ENCODE measurements at regions not wholly inside any gene's neighbourhood (a gene's known extent, or its start where the extent isn't known, plus 50 kb on each side); places are given as distances from the start of the nearest gene placed in this dataset.

DNA sequence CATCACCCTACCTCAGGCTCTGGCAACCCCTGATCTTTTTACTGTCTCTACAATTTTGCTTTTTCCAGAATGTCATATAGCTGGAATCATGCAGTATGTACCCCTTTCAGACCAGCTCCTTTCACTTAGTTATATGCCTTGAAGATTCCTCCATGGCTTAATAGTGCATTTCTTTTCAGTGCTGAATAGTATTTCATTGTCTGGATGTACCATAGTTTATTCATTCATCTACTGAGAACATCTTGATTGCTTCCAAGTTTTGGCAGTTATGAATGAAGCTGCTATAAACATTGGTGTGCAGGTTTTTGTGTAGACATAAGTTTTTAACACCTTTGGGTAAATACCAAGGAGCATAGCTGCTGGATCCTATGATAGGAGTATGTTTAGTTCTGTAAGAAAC is 50.8 kb upstream of the ANP32A start:
- no peak for DNase-seq (ENCODE audit: low read depth in 2 of 2)

DNA sequence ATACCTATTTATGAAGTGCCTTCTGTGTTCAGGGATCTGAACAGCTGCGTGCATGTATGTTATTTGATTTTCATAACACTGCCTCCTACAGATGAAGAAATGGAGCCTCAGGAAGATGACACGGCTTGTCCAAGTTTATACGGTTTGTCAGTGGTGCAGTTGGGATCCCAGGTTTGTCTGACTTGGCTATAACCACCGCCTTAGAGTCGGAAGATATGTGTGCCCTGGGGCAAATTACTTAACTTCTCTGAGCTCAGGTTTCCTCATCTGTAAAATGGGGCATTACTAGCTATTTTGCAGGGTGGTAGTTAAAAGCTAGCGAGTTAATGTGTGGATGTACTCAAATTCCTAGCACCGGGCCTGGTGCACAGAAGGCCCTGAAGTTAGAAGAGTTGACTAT is 54.1 kb upstream of the ANP32A start:
- no peak for DNase-seq (ENCODE audit: low read depth in 2 of 2)

DNA sequence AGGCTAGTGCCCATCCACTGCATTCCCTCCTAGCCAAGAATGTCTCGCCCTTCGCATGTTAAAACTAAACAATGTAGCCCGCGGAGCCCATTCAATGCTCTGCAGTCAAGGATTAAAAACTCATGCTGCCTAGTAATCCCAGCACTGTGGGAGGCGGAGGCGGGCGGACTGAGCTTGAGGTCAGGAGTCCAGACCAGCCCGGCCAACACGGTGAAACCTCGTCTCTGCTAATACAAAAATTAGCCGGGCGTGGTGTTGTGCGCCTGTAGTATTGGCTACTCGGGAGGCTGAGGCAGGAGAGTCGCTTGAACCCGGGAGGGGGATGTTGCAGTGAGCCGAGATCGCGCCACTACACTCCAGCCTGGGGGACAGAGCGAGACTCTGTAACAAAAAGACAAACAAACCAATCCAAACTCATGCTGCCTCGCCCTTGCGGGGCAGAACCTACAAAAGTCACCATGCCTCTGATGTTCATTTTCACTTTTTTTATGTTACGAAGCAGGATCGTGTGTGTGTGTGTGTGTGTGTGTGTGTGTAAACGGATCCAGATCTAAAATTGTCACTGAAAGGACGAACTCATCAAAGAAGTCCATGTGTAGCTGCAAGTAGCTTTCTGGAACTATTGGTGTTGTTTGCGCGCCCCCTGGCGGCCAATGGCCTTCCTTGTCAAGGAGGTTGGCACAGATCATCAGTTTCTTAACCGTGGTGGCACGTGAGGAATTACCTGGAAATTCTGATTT is 54.8 kb upstream of the SPESP1 start:
- DNase-seq (ENCODE audit: low read depth in 2 of 2), result peak; percentile 90 to 93

DNA sequence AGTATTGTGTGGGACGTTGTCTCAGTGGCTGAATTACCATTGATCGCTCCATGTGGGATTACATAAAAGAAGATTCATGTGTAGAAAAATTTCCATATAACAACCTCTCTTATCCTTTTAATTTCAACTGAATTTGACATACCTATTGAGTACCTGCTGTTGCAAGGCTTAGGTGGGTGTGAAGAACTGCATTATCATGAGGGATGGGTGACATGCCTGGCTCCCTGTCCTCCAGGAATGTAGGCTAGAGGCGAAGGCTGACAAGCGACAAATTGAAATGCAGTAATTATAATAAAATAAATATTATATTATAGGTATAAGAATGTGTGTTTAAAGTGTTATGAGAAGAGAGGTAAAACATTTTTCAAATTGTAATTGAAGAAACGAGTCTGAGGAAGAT is 52.7 kb upstream of the SPESP1 start:
- no peak for DNase-seq (ENCODE audit: low read depth in 2 of 2)

DNA sequence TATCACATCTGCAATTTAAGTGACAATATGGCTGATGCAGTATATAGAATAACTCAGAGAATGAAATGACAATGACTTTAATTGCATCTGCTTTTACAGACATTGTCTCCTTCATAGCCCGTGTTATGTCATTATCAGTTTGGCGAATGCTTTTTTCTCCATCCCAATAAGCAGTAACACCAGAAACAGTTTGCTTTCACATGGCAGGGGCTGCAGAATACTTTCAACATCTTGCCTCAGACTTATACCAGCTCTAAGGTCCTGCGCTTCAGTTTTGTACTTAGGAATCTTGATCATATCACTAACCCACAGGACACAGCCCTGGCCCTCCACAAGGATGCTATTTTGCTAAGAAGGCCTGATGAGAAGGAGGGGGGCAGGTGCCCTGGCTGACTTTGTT is 49.9 kb upstream of the SPESP1 start:
- DNase-seq (ENCODE audit: low read depth in 2 of 2), result no peak
